A673 (cell line): ENCODE measurements at regions not wholly inside any gene's neighbourhood (a gene's known extent, or its start where the extent isn't known, plus 50 kb on each side); places are given as distances from the start of the nearest gene placed in this dataset.
A peak's percentile ranks its signal among the peaks of the same experiment; 100 is the strongest.

Source experiments
- BruUV-seq: library from RNA; stranded (reverse); fragments of 400-500 nt; replicated peaks from 2 replicates; lab custom pipeline; 2021; lab: Mats Ljungman, UMichigan
- CTCF ChIA-PET: fragments of 300-600 bp; sonication (Branson Sonifier 250); formaldehyde crosslinking; loops from one replicate; lab custom pipeline; 2022; ENCODE audit warnings: antibody characterized with exemption; lab: Charles Lee
- POLR2A ChIA-PET: fragments of 300-600 bp; sonication (Branson Sonifier 250); formaldehyde crosslinking; loops from one replicate; lab custom pipeline; 2022; ENCODE audit warnings: antibody characterized with exemption; ENCODE audit not compliant: low non-redundant PET; lab: Charles Lee
- DNase-seq: peaks from one replicate; pipeline ENCODE4 v3.0.0-alpha.2; 2015; ENCODE audit warnings: low spot score
- H3K27ac ChIP-seq: fragments of 200-600 bp; sonication (generic); 2 replicates; pipeline ENCODE4 v1.5.1; 2016; ENCODE audit warnings: mixed run types, low read depth, mild to moderate bottlenecking, mixed read lengths, antibody characterized with exemption, low read length; ENCODE audit not compliant: poor library complexity, severe bottlenecking
- H3K27me3 ChIP-seq: fragments of 200-600 bp; sonication (generic); replicated peaks from 2 replicates; pipeline ENCODE4 v1.6.1; 2017; ENCODE audit warnings: mixed run types, low read depth, mild to moderate bottlenecking, mixed read lengths, antibody characterized with exemption, low read length; ENCODE audit not compliant: insufficient read depth, poor library complexity
- H3K36me3 ChIP-seq: fragments of 200-600 bp; sonication (generic); 2 replicates; pipeline ENCODE4 v1.6.1; 2016; ENCODE audit warnings: mixed run types, mild to moderate bottlenecking, mixed read lengths, antibody characterized with exemption, low read length; ENCODE audit not compliant: insufficient read depth, poor library complexity, severe bottlenecking
- H3K4me1 ChIP-seq: fragments of 200-600 bp; sonication (generic); 2 replicates; pipeline ENCODE4 v1.6.1; 2017; ENCODE audit warnings: mixed run types, mild to moderate bottlenecking, mixed read lengths, antibody characterized with exemption, low read length; ENCODE audit not compliant: insufficient read depth, poor library complexity, severe bottlenecking
- H3K4me3 ChIP-seq: fragments of 200-600 bp; sonication (generic); 2 replicates; pipeline ENCODE4 v1.5.1; 2016; ENCODE audit warnings: low read depth, mixed run types, mild to moderate bottlenecking, mixed read lengths, low read length; ENCODE audit not compliant: poor library complexity, severe bottlenecking
- H3K9me3 ChIP-seq: fragments of 200-600 bp; sonication (generic); 2 replicates; pipeline ENCODE4 v1.6.1; 2016; ENCODE audit warnings: mixed run types, low read depth, mild to moderate bottlenecking, mixed read lengths, antibody characterized with exemption, low read length; ENCODE audit not compliant: poor library complexity, severe bottlenecking
- CTCF ChIP-seq: fragments of 300-800, 200-600 bp; sonication (generic); conservative IDR thresholded peaks from 2 replicates; pipeline ENCODE4 v1.5.1; 2017; ENCODE audit warnings: low read depth, mild to moderate bottlenecking, antibody characterized with exemption, low read length, moderate library complexity, mixed read lengths
- EZH2 ChIP-seq: fragments of 200-600 bp; sonication (generic); IDR thresholded peaks from 2 replicates; pipeline ENCODE4 v1.6.1; 2017; ENCODE audit warnings: borderline replicate concordance, low read depth, mild to moderate bottlenecking, mixed read lengths, antibody characterized with exemption, low read length; ENCODE audit not compliant: poor library complexity, severe bottlenecking
- intact Hi-C: fragments of 100-400 bp; cut with micrococcal nuclease; formaldehyde crosslinking; loops from one replicate; pipeline ENCODE4 v1.10.0; 2022; ENCODE audit not compliant: unreplicated experiment

- H3K27ac ChIP-seq: no peak overlapping the region
- H3K9me3 ChIP-seq: no peaks in the 10 kb centered on the region
- POLR2A ChIA-PET: no interaction called here
- H3K4me3 ChIP-seq: no peak overlapping the region
- CTCF ChIA-PET: interaction anchor here (1.2 kb wide), 1 partner anchor 220 kb away, joined by 4 read pairs; no protein-coding TSS in a partner anchor
- H3K4me1 ChIP-seq: peaks cover 11% of the 10 kb centered on the region
- no peak for TF ChIP-seq CTCF
- no peak for TF ChIP-seq EZH2
- intact Hi-C loops: no loop called here
- H3K36me3 ChIP-seq: no peaks in the 10 kb centered on the region
- peaks cover 76% of the 10 kb centered on the region for H3K27me3 ChIP-seq
- DNase-seq: no peak
- no TSS peak for BruUV-seq
Observed at GRCh38 chr1:47506053-47506452, 68.2 kb downstream of the FOXD2 start.

- Histone ChIP-seq H3K36me3 (no peaks in the 10 kb centered on the region), H3K4me3 (no peak overlapping the region), H3K27me3 (peaks cover 75% of the 10 kb centered on the region), H3K27ac (no peak overlapping the region), H3K9me3 (no peaks in the 10 kb centered on the region), H3K4me1 (peaks cover 11% of the 10 kb centered on the region)
- intact Hi-C loops: no loop called here
- POLR2A ChIA-PET: no interaction called here
- CTCF ChIA-PET: no interaction called here
- DNase-seq: no peak
- no TSS peak for BruUV-seq
- no peak for TF ChIP-seq EZH2
- TF ChIP-seq CTCF: no peak
Observed at GRCh38 chr1:47507144-47507543, 69.3 kb downstream of the FOXD2 start.

GRCh38 chr1:47507881-47508701 is 70.2 kb downstream of the FOXD2 start:
- Histone ChIP-seq H3K9me3 (no peaks in the 10 kb centered on the region), H3K4me3 (peak overlapping the region; percentile 44), H3K4me1 (peaks cover 11% of the 10 kb centered on the region), H3K27ac (no peak overlapping the region), H3K27me3 (peaks cover 76% of the 10 kb centered on the region), H3K36me3 (no peaks in the 10 kb centered on the region)
- BruUV-seq: no TSS peak
- intact Hi-C loops: no loop called here
- TF ChIP-seq EZH2 (peak; percentile 72), CTCF (no peak)
- POLR2A ChIA-PET: no interaction called here
- CTCF ChIA-PET: interaction anchor here (0.6 kb wide), 1 partner anchor 107 kb away, joined by 3 read pairs; no protein-coding TSS in a partner anchor
- DNase-seq: peak; percentile 53
